ENCODE measurements at regions not wholly inside any gene's neighbourhood (a gene's known extent, or its start where the extent isn't known, plus 50 kb on each side); places are given as distances from the start of the nearest gene placed in this dataset.

- no peak for FAIRE-seq
- TF ChIP-seq TAF1 (IDR thresholded peaks at IDR 0.05; ENCODE audit: borderline replicate concordance, low read depth, low read length) (no peak), POLR2A (IDR thresholded peaks at IDR 0.05; ENCODE audit: low read depth, low read length) (no peak), POLR2AphosphoS5 (IDR thresholded peaks at IDR 0.05; ENCODE audit: low read depth, low read length) (no peak)
- no peak for DNase-seq (ENCODE audit: insufficient read length)
Observed at GRCh38 chr13:109859216-109859835, 72.9 kb upstream of the IRS2 start.

GRCh38 chr13:109858319-109858718, 71.9 kb upstream of the IRS2 start:
- no peak for FAIRE-seq
- TF ChIP-seq POLR2AphosphoS5 (IDR thresholded peaks at IDR 0.05; ENCODE audit: low read depth, low read length) (no peak), POLR2A (IDR thresholded peaks at IDR 0.05; ENCODE audit: low read depth, low read length) (no peak), TAF1 (IDR thresholded peaks at IDR 0.05; ENCODE audit: borderline replicate concordance, low read depth, low read length) (no peak)
- no peak for DNase-seq (ENCODE audit: insufficient read length)

GRCh38 chr13:109857803-109858202, 71.4 kb upstream of the IRS2 start:
- TF ChIP-seq POLR2A (IDR thresholded peaks at IDR 0.05; ENCODE audit: low read depth, low read length), result no peak
- no peak for TF ChIP-seq TAF1 (IDR thresholded peaks at IDR 0.05; ENCODE audit: borderline replicate concordance, low read depth, low read length)
- no peak for TF ChIP-seq POLR2AphosphoS5 (IDR thresholded peaks at IDR 0.05; ENCODE audit: low read depth, low read length)
- DNase-seq (ENCODE audit: insufficient read length), result no peak
- FAIRE-seq, result no peak

DNA sequence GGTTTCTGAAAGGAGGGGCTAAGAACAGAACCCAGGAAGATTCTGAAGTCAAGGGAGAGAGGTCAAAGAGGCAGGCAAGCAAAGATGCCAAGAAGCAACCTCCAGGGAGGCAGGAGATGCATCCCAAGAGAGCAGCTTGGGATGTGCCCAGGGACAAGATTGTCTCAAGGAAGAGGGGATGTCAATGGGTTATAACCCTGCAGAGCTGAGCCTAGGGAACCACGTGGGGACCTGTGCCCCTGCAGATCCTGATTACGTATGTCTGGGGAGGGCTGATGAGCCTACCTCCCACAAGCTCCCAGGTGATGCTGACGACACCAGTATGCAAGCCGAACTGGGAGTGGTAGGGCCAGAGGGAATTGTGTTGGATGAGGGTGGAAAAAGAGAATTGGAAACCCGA, 70.9 kb upstream of the IRS2 start:
- DNase-seq (ENCODE audit: insufficient read length) (no peak), FAIRE-seq (no peak)
- no peak for TF ChIP-seq POLR2A (IDR thresholded peaks at IDR 0.05; ENCODE audit: low read depth, low read length)

GRCh38 chr13:109856350-109856749, 70.0 kb upstream of the IRS2 start:
- FAIRE-seq (no peak), DNase-seq (ENCODE audit: insufficient read length) (no peak)
- no peak for TF ChIP-seq POLR2AphosphoS5 (IDR thresholded peaks at IDR 0.05; ENCODE audit: low read depth, low read length)
- no peak for TF ChIP-seq POLR2A (IDR thresholded peaks at IDR 0.05; ENCODE audit: low read depth, low read length)
- no peak for TF ChIP-seq TAF1 (IDR thresholded peaks at IDR 0.05; ENCODE audit: borderline replicate concordance, low read depth, low read length)

DNA sequence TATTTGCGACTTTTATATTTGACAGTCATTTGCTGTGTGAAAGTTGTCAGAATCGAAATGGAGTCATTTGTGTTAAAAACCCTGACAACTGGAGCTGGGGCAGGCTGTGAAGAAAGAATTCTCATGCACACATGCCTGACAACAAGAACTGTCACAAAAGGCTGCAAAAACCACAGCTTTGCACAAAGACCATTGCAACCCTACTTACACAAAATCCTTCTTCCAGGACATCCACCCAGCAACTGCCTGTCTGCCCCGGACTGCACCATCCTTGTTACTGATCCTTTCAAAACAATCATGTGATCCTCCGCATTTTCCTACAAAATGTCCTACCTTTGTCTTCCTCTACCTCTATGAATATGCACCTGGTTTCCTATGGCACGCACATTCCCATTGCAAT, 66.8 kb upstream of the IRS2 start:
- DNase-seq (ENCODE audit: insufficient read length) (no peak), FAIRE-seq (no peak)
- TF ChIP-seq POLR2A (IDR thresholded peaks at IDR 0.05; ENCODE audit: low read depth, low read length) (no peak), TAF1 (IDR thresholded peaks at IDR 0.05; ENCODE audit: borderline replicate concordance, low read depth, low read length) (no peak), POLR2AphosphoS5 (IDR thresholded peaks at IDR 0.05; ENCODE audit: low read depth, low read length) (no peak)

GRCh38 chr13:109846185-109846584, 59.8 kb upstream of the IRS2 start:
- no peak for FAIRE-seq
- DNase-seq (ENCODE audit: insufficient read length), result no peak
- TF ChIP-seq POLR2AphosphoS5 (IDR thresholded peaks at IDR 0.05; ENCODE audit: low read depth, low read length), result no peak
- TF ChIP-seq POLR2A (IDR thresholded peaks at IDR 0.05; ENCODE audit: low read depth, low read length), result no peak
- no peak for TF ChIP-seq TAF1 (IDR thresholded peaks at IDR 0.05; ENCODE audit: borderline replicate concordance, low read depth, low read length)

GRCh38 chr13:109844396-109844795, 58.0 kb upstream of the IRS2 start:
- no peak for DNase-seq (ENCODE audit: insufficient read length)
- no peak for FAIRE-seq
- TF ChIP-seq TAF1 (IDR thresholded peaks at IDR 0.05; ENCODE audit: borderline replicate concordance, low read depth, low read length), result no peak
- no peak for TF ChIP-seq POLR2A (IDR thresholded peaks at IDR 0.05; ENCODE audit: low read depth, low read length)
- TF ChIP-seq POLR2AphosphoS5 (IDR thresholded peaks at IDR 0.05; ENCODE audit: low read depth, low read length), result no peak

- FAIRE-seq (no peak), DNase-seq (ENCODE audit: insufficient read length) (no peak)
- no peak for TF ChIP-seq POLR2AphosphoS5 (IDR thresholded peaks at IDR 0.05; ENCODE audit: low read depth, low read length)
- TF ChIP-seq POLR2A (IDR thresholded peaks at IDR 0.05; ENCODE audit: low read depth, low read length), result no peak
Observed at GRCh38 chr13:109843695-109844094, 57.3 kb upstream of the IRS2 start.

GRCh38 chr13:109842212-109842920, 56.0 kb upstream of the IRS2 start:
- no peak for TF ChIP-seq POLR2AphosphoS5 (IDR thresholded peaks at IDR 0.05; ENCODE audit: low read depth, low read length)
- TF ChIP-seq POLR2A (IDR thresholded peaks at IDR 0.05; ENCODE audit: low read depth, low read length), result no peak
- TF ChIP-seq TAF1 (IDR thresholded peaks at IDR 0.05; ENCODE audit: borderline replicate concordance, low read depth, low read length), result no peak

DNA sequence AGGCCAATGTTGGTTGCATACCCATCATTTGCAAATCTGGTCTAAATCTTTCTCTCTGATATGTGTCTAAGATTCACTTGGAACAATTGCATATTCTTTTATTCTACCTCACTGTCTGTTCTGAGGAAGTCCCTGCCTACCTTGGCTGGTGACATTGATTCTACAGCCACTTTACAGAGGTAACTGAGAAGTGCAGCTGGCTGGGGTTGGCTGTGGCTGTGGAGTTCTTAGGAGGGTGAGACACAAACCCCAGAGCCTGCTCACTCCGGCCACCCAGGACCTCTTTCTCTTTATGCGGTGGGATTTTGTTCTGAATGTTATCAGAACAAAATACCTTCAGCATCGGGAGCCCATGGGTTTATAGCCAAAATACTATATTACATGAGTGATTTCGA, 54.5 kb upstream of the IRS2 start:
- DNase-seq (ENCODE audit: insufficient read length) (no peak), FAIRE-seq (no peak)
- TF ChIP-seq TAF1 (IDR thresholded peaks at IDR 0.05; ENCODE audit: borderline replicate concordance, low read depth, low read length), result no peak
- no peak for TF ChIP-seq POLR2A (IDR thresholded peaks at IDR 0.05; ENCODE audit: low read depth, low read length)
- TF ChIP-seq POLR2AphosphoS5 (IDR thresholded peaks at IDR 0.05; ENCODE audit: low read depth, low read length), result no peak

More at GRCh38 chr13:109842212-109842920, 56.0 kb upstream of the IRS2 start:
- FAIRE-seq (no peak), DNase-seq (ENCODE audit: insufficient read length) (no peak)

DNA sequence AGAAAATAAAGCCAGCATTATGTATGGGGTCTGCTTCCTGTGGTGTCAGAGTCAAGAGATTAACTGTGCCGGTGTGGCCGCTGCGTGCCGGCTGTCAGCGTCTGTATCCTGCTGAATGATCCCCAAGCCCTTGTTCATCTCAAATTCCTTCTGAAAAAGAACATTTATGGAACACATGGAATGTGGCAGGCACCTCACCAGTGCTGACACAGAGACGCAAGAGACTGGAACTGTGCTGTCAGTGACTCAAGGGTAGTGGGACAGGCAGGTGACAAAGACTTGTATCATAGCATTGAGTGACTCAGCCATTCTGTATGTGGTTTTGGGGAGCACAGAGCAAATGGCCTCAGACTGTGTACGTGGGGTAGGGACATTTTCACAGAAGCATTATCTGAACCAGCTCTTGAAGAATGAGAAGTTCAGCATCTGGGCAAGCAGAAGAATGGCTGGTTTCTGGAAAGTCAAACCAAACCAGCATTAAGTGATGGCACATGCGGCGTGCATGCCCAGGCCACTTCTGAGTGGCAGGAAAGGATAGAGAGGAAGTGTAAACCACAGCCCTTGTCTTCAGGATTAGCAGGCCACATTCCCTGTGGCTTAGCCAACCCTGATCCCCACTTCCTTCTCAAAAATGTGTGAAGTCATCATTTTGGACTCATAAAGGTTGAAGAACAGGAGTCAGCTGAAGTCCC, 54.0 kb upstream of the IRS2 start:
- TF ChIP-seq TAF1 (IDR thresholded peaks at IDR 0.05; ENCODE audit: borderline replicate concordance, low read depth, low read length) (no peak), POLR2A (IDR thresholded peaks at IDR 0.05; ENCODE audit: low read depth, low read length) (no peak), POLR2AphosphoS5 (IDR thresholded peaks at IDR 0.05; ENCODE audit: low read depth, low read length) (no peak)
- FAIRE-seq (no peak), DNase-seq (ENCODE audit: insufficient read length) (no peak)

All from GM12892 (cell line).